RKO (cell line): ENCODE measurements at regions not wholly inside any gene's neighbourhood (a gene's known extent, or its start where the extent isn't known, plus 50 kb on each side); places are given as distances from the start of the nearest gene placed in this dataset.
"Not testable (repeated sequence)": the region's sequence is repeated elsewhere in the genome, so short reads cannot be mapped to it uniquely, and the experiment has no call there.

Experiments
- DNase-seq: peaks from one replicate; pipeline ENCODE4 v3.0.0-alpha.2; 2016; ENCODE audit warnings: low spot score

GRCh38 chr21:14613486-14614224, 67.5 kb upstream of the SAMSN1 start:
- no peak for DNase-seq

GRCh38 chr21:14610119-14610518, 64.0 kb upstream of the SAMSN1 start:
- not testable (repeated sequence) for DNase-seq

GRCh38 chr21:14609274-14609673, 63.2 kb upstream of the SAMSN1 start:
- no peak for DNase-seq

- DNase-seq, result no peak
These were observed 61.1 kb upstream of the SAMSN1 start for GRCh38 chr21:14607262-14607661.

- DNase-seq, result peak; percentile 33
These were observed 57.1 kb upstream of the SAMSN1 start for GRCh38 chr21:14603202-14603601.

GRCh38 chr21:14602382-14602958, 56.4 kb upstream of the SAMSN1 start:
- no peak for DNase-seq

GRCh38 chr21:14600569-14601297, 54.6 kb upstream of the SAMSN1 start:
- DNase-seq, result no peak

GRCh38 chr21:14598065-14598464, 52.0 kb upstream of the SAMSN1 start:
- no peak for DNase-seq
